H1 (cell line): ENCODE measurements at regions not wholly inside any gene's neighbourhood (a gene's known extent, or its start where the extent isn't known, plus 50 kb on each side); places are given as distances from the start of the nearest gene placed in this dataset.

Experiments used
- ASH2L ChIP-seq: fragments of 200-600, 300-600 bp; sonication (generic); IDR thresholded peaks from one replicate; pipeline ENCODE4 v1.7.1; 2017; ENCODE audit warnings: low read length
- KDM5A ChIP-seq: fragments of 200-600 bp; IDR thresholded peaks from 2 replicates; pipeline ENCODE4 v1.7.1; 2012; ENCODE audit warnings: mild to moderate bottlenecking, low read length, inconsistent platforms, mixed read lengths
- PHF8 ChIP-seq: fragments of 200-600 bp; sonication (generic); conservative IDR thresholded peaks from 2 replicates; pipeline ENCODE4 v1.7.1; 2012; ENCODE audit warnings: low read depth, mild to moderate bottlenecking, inconsistent platforms, low read length, moderate library complexity
- RXRA ChIP-seq: IDR thresholded peaks from 2 replicates; pipeline ENCODE4 v1.6.1; 2011; ENCODE audit warnings: low read depth, mild to moderate bottlenecking, low read length, moderate library complexity; ENCODE audit not compliant: insufficient read depth
- SP2 ChIP-seq: IDR thresholded peaks from 2 replicates; pipeline ENCODE4 v1.6.1; 2012; ENCODE audit warnings: mild to moderate bottlenecking, low read length, inconsistent platforms
- TBP ChIP-seq: IDR thresholded peaks from 2 replicates; pipeline ENCODE4 v1.6.1; 2011; ENCODE audit warnings: low read depth, low read length, improper control_type of control experiment
- TCF12 ChIP-seq: IDR thresholded peaks from 2 replicates; pipeline ENCODE4 v1.6.1; 2011; ENCODE audit warnings: low read depth, mild to moderate bottlenecking, low read length
- TF ChIP-seq, protein P1 (sequence below): fragments of 300-600 bp; sonication (generic); IDR thresholded peaks from 2 replicates; pipeline ENCODE4 v1.7.1; 2012; ENCODE audit warnings: low read length, moderate library complexity, mild to moderate bottlenecking, inconsistent platforms; ENCODE audit not compliant: insufficient replicate concordance

GRCh38 chr1:244138399-244138798 lies 87.3 kb downstream of the ZBTB18 start (continued):
- TF ChIP-seq, protein P1, sequence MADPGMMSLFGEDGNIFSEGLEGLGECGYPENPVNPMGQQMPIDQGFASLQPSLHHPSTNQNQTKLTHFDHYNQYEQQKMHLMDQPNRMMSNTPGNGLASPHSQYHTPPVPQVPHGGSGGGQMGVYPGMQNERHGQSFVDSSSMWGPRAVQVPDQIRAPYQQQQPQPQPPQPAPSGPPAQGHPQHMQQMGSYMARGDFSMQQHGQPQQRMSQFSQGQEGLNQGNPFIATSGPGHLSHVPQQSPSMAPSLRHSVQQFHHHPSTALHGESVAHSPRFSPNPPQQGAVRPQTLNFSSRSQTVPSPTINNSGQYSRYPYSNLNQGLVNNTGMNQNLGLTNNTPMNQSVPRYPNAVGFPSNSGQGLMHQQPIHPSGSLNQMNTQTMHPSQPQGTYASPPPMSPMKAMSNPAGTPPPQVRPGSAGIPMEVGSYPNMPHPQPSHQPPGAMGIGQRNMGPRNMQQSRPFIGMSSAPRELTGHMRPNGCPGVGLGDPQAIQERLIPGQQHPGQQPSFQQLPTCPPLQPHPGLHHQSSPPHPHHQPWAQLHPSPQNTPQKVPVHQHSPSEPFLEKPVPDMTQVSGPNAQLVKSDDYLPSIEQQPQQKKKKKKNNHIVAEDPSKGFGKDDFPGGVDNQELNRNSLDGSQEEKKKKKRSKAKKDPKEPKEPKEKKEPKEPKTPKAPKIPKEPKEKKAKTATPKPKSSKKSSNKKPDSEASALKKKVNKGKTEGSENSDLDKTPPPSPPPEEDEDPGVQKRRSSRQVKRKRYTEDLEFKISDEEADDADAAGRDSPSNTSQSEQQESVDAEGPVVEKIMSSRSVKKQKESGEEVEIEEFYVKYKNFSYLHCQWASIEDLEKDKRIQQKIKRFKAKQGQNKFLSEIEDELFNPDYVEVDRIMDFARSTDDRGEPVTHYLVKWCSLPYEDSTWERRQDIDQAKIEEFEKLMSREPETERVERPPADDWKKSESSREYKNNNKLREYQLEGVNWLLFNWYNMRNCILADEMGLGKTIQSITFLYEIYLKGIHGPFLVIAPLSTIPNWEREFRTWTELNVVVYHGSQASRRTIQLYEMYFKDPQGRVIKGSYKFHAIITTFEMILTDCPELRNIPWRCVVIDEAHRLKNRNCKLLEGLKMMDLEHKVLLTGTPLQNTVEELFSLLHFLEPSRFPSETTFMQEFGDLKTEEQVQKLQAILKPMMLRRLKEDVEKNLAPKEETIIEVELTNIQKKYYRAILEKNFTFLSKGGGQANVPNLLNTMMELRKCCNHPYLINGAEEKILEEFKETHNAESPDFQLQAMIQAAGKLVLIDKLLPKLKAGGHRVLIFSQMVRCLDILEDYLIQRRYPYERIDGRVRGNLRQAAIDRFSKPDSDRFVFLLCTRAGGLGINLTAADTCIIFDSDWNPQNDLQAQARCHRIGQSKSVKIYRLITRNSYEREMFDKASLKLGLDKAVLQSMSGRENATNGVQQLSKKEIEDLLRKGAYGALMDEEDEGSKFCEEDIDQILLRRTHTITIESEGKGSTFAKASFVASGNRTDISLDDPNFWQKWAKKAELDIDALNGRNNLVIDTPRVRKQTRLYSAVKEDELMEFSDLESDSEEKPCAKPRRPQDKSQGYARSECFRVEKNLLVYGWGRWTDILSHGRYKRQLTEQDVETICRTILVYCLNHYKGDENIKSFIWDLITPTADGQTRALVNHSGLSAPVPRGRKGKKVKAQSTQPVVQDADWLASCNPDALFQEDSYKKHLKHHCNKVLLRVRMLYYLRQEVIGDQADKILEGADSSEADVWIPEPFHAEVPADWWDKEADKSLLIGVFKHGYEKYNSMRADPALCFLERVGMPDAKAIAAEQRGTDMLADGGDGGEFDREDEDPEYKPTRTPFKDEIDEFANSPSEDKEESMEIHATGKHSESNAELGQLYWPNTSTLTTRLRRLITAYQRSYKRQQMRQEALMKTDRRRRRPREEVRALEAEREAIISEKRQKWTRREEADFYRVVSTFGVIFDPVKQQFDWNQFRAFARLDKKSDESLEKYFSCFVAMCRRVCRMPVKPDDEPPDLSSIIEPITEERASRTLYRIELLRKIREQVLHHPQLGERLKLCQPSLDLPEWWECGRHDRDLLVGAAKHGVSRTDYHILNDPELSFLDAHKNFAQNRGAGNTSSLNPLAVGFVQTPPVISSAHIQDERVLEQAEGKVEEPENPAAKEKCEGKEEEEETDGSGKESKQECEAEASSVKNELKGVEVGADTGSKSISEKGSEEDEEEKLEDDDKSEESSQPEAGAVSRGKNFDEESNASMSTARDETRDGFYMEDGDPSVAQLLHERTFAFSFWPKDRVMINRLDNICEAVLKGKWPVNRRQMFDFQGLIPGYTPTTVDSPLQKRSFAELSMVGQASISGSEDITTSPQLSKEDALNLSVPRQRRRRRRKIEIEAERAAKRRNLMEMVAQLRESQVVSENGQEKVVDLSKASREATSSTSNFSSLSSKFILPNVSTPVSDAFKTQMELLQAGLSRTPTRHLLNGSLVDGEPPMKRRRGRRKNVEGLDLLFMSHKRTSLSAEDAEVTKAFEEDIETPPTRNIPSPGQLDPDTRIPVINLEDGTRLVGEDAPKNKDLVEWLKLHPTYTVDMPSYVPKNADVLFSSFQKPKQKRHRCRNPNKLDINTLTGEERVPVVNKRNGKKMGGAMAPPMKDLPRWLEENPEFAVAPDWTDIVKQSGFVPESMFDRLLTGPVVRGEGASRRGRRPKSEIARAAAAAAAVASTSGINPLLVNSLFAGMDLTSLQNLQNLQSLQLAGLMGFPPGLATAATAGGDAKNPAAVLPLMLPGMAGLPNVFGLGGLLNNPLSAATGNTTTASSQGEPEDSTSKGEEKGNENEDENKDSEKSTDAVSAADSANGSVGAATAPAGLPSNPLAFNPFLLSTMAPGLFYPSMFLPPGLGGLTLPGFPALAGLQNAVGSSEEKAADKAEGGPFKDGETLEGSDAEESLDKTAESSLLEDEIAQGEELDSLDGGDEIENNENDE: no peak
- TF ChIP-seq RXRA (no peak), ASH2L (no peak), TCF12 (no peak), PHF8 (no peak), KDM5A (no peak), TBP (no peak), SP2 (no peak)
